ENCODE measurements at regions not wholly inside any gene's neighbourhood (a gene's known extent, or its start where the extent isn't known, plus 50 kb on each side); places are given as distances from the start of the nearest gene placed in this dataset.
A peak's percentile ranks its signal among the peaks of the same experiment; 100 is the strongest.

GRCh38 chr14:55514819-55515490 is 65.1 kb upstream of the KTN1 start (continued):
- no peak for TF ChIP-seq IRF3 (IDR thresholded peaks at IDR 0.05; ENCODE audit: low read depth, low read length)
- no peak for TF ChIP-seq NRF1 (IDR thresholded peaks at IDR 0.05; ENCODE audit: low read depth, low read length)
- TF ChIP-seq PBX3 (IDR thresholded peaks at IDR 0.05), result no peak
- TF ChIP-seq USF1 (IDR thresholded peaks at IDR 0.05; ENCODE audit: borderline replicate concordance, low read depth), result 0 out of 2 replicates have a peak, but pooled peaks have one; percentile 38
- no peak for TF ChIP-seq RFX5 (IDR thresholded peaks at IDR 0.05; ENCODE audit: low read length)
- no peak for TF ChIP-seq MXI1 (IDR thresholded peaks at IDR 0.05; ENCODE audit: low read depth, low read length)
- TF ChIP-seq CHD2 (IDR thresholded peaks at IDR 0.05; ENCODE audit: low read length, partially characterized antibody), result no peak
- TF ChIP-seq RXRA (IDR thresholded peaks at IDR 0.05; ENCODE audit: borderline replicate concordance, low read depth), result no peak

- Histone ChIP-seq H3K27me3 (ENCODE audit: insufficient read depth) (no peaks in the 10 kb centered on the region), H3F3A (replicated peaks; ENCODE audit: insufficient read depth) (no peaks in the 10 kb centered on the region), H3K9me2 (no peaks in the 10 kb centered on the region), H3K79me2 (ENCODE audit: insufficient read depth) (no peaks in the 10 kb centered on the region), H3K9me3 (no peaks in the 10 kb centered on the region), H4K20me1 (ENCODE audit: insufficient read depth) (no peaks in the 10 kb centered on the region), H2AFZ (ENCODE audit: low read depth) (no peak overlapping the region), H3K36me3 (replicated peaks in 1 of 2; ENCODE audit: control insufficient read depth in 1 of 2, insufficient read depth in 2 of 2, low read length in 1 of 2) (no peaks in the 10 kb centered on the region), H3K4me1 (ENCODE audit: control insufficient read depth in 1 of 2, insufficient read depth in 2 of 2, low read depth in 1 of 2, low read length in 1 of 2) (no peaks in the 10 kb centered on the region; a peak in 1 of 4 replicates), H3K9ac (no peak overlapping the region), H3K4me2 (no peak overlapping the region), H3K4me3 (ENCODE audit: low read depth in 2 of 2, low read length in 1 of 2) (no peak overlapping the region), H3K27ac (ENCODE audit: low read depth in 2 of 2, low read length in 1 of 2) (no peak overlapping the region)
- DNase-seq, result no peak
- ChIA-PET CTCF (interaction anchor here (0.5 kb wide), 1 partner anchor 65 kb away, joined by 3 read pairs; no protein-coding TSS in a partner anchor), POLR2A (no interaction called here)
- no peak for TF ChIP-seq NRF1 (IDR thresholded peaks at IDR 0.05; ENCODE audit: low read depth, low read length)
- no peak for TF ChIP-seq PBX3 (IDR thresholded peaks at IDR 0.05)
- TF ChIP-seq ELF1 (IDR thresholded peaks at IDR 0.05), result no peak
- TF ChIP-seq TCF12 (IDR thresholded peaks at IDR 0.05), result no peak
- TF ChIP-seq JUND (IDR thresholded peaks at IDR 0.05), result no peak
- TF ChIP-seq EP300 (IDR thresholded peaks at IDR 0.05; ENCODE audit: borderline replicate concordance in 1 of 2, low read depth in 1 of 2, low read length in 1 of 2), result no peak
- TF ChIP-seq POLR2AphosphoS5 (IDR thresholded peaks at IDR 0.05; ENCODE audit: low read depth, low read length), result no peak
- TF ChIP-seq GABPA (IDR thresholded peaks at IDR 0.05; ENCODE audit: low read depth), result no peak
- no peak for TF ChIP-seq USF1 (IDR thresholded peaks at IDR 0.05; ENCODE audit: borderline replicate concordance, low read depth)
- TF ChIP-seq IRF3 (IDR thresholded peaks at IDR 0.05; ENCODE audit: low read depth, low read length), result no peak
- no peak for TF ChIP-seq NFIC (IDR thresholded peaks at IDR 0.05; ENCODE audit: borderline replicate concordance)
- no peak for TF ChIP-seq CTCF (IDR thresholded peaks at IDR 0.05)
- no peak for TF ChIP-seq SMC3 (IDR thresholded peaks at IDR 0.05; ENCODE audit: low read depth, low read length)
- TF ChIP-seq YY1 (IDR thresholded peaks at IDR 0.05; ENCODE audit: low read depth), result no peak
- TF ChIP-seq TAF1 (IDR thresholded peaks at IDR 0.05; ENCODE audit: borderline replicate concordance, low read depth, low read length), result no peak
- TF ChIP-seq FOXJ3 (CRISPR knock-in tag; IDR thresholded peaks at IDR 0.05), result no peak
- TF ChIP-seq MXI1 (IDR thresholded peaks at IDR 0.05; ENCODE audit: low read depth, low read length), result no peak
- 95% methylated on average over 4 of the region's 4 CpGs for WGBS (ENCODE audit: low lambda C conversion rate)
These were observed 63.2 kb upstream of the KTN1 start for GRCh38 chr14:55516776-55517175.

Data from SK-N-SH (cell line).